B cell (primary cell): ENCODE measurements at regions not wholly inside any gene's neighbourhood (a gene's known extent, or its start where the extent isn't known, plus 50 kb on each side); places are given as distances from the start of the nearest gene placed in this dataset.

ENCODE experiments used
- CTCF ChIP-seq: fragments of 200-600 bp; IDR thresholded peaks from one replicate; pipeline ENCODE4 v1.8.0; 2022; ENCODE audit warnings: antibody characterized with exemption, mild to moderate bottlenecking
- EZH2 ChIP-seq: IDR thresholded peaks from 2 replicates; pipeline ENCODE4 v1.6.1; 2012; ENCODE audit warnings: borderline replicate concordance, low read depth, mild to moderate bottlenecking, moderate library complexity, low read length; ENCODE audit not compliant: insufficient read depth, poor library complexity, severe bottlenecking

- no peak for TF ChIP-seq EZH2
- no peak for TF ChIP-seq CTCF
These were observed 158.8 kb downstream of the AASDHPPT start for GRCh38 chr11:106236295-106236694.
